Hippocampal formation (tissue), 2 donors: ENCODE measurements at regions not wholly inside any gene's neighbourhood (a gene's known extent, or its start where the extent isn't known, plus 50 kb on each side); places are given as distances from the start of the nearest gene placed in this dataset.
"Not testable (repeated sequence)": the region's sequence is repeated elsewhere in the genome, so short reads cannot be mapped to it uniquely, and the experiment has no call there.

Experiments used
- DNase-seq, 2 donors: peaks; one replicate each; lab custom pipeline; 2025; lab: John Stamatoyannopoulos, UW

- DNase-seq, result not testable (repeated sequence)
Measured at GRCh38 chr15:29648415-29648814, 173.9 kb downstream of the TJP1 start.

GRCh38 chr15:29645841-29646240, 176.4 kb downstream of the TJP1 start:
- no peak for DNase-seq

GRCh38 chr15:29644361-29644760, 177.9 kb downstream of the TJP1 start:
- not testable (repeated sequence) for DNase-seq

- DNase-seq, result no peak
Measured at GRCh38 chr15:29638781-29639180, 183.5 kb downstream of the TJP1 start.

- DNase-seq, result no peak
Measured at GRCh38 chr15:29638011-29638410, 184.3 kb downstream of the TJP1 start.

GRCh38 chr15:29637555-29637954, 184.7 kb downstream of the TJP1 start:
- DNase-seq, result no peak

GRCh38 chr15:29636921-29637320, 185.3 kb downstream of the TJP1 start:
- no peak for DNase-seq

GRCh38 chr15:29636140-29636539, 186.1 kb downstream of the TJP1 start:
- no peak for DNase-seq

- no peak for DNase-seq
Measured at GRCh38 chr15:29635513-29636098, 186.7 kb downstream of the TJP1 start.

- no peak for DNase-seq
Measured at GRCh38 chr15:29633971-29634370, 188.3 kb downstream of the TJP1 start.

GRCh38 chr15:29632671-29633406, 189.4 kb downstream of the TJP1 start:
- DNase-seq, result no peak

- no peak for DNase-seq
Measured at GRCh38 chr15:29631076-29632070, 190.9 kb downstream of the TJP1 start.

GRCh38 chr15:29624271-29624670, 198.0 kb downstream of the TJP1 start:
- DNase-seq, result no peak

- no peak for DNase-seq
Measured at GRCh38 chr15:29623116-29623639, 199.1 kb downstream of the TJP1 start.

GRCh38 chr15:29622637-29623036, 199.6 kb downstream of the TJP1 start:
- no peak for DNase-seq

GRCh38 chr15:29621616-29622015, 200.7 kb downstream of the TJP1 start:
- no peak for DNase-seq

GRCh38 chr15:29618586-29618985, 203.7 kb downstream of the TJP1 start:
- no peak for DNase-seq

- no peak for DNase-seq
Measured at GRCh38 chr15:29616512-29616911, 205.8 kb downstream of the TJP1 start.

- DNase-seq, result no peak
Measured at GRCh38 chr15:29615791-29616190, 206.5 kb downstream of the TJP1 start.

- DNase-seq, result no peak
Measured at GRCh38 chr15:29613951-29614382, 208.3 kb downstream of the TJP1 start.

GRCh38 chr15:29612701-29613100, 209.6 kb downstream of the TJP1 start:
- DNase-seq, result no peak

- DNase-seq, result no peak
Measured at GRCh38 chr15:29612096-29612495, 210.2 kb downstream of the TJP1 start.
